WTC11 (cell line): ENCODE measurements at regions not wholly inside any gene's neighbourhood (a gene's known extent, or its start where the extent isn't known, plus 50 kb on each side); places are given as distances from the start of the nearest gene placed in this dataset.

Experiments used
- ATAC-seq: fragments of 200-7000 bp; cut with Tn5 transposase; 2 replicates; pipeline ENCODE4 v1.10.0; 2021; ENCODE audit warnings: mild to moderate bottlenecking, moderate library complexity
- CTCF ChIA-PET: fragments of 300-600 bp; sonication (Branson Sonifier 250); formaldehyde crosslinking; loops from one replicate; lab custom pipeline; 2021; ENCODE audit warnings: antibody characterized with exemption; lab: Charles Lee
- POLR2A ChIA-PET: fragments of 350-600 bp; sonication (Branson Sonifier 250); formaldehyde crosslinking; loops from one replicate; lab custom pipeline; 2021; ENCODE audit warnings: antibody characterized with exemption; lab: Charles Lee
- DNase-seq: peaks from one replicate; pipeline ENCODE4 v3.0.0; 2021; ENCODE audit warnings: low spot score
- H3K27ac Mint-ChIP-seq: 2 replicates; pipeline ENCODE4 v1.8.0; 2021; ENCODE audit warnings: mixed read lengths
- H3K27me3 Mint-ChIP-seq: 2 replicates; pipeline ENCODE4 v1.8.0; 2021; ENCODE audit warnings: low read depth, mild to moderate bottlenecking, moderate library complexity, mixed read lengths
- H3K36me3 Mint-ChIP-seq: 2 replicates; pipeline ENCODE4 v1.8.0; 2021; ENCODE audit warnings: mixed read lengths
- H3K4me1 Mint-ChIP-seq: 2 replicates; pipeline ENCODE4 v1.8.0; 2022; ENCODE audit warnings: mixed read lengths
- H3K4me3 Mint-ChIP-seq: 2 replicates; pipeline ENCODE4 v1.8.0; 2021; ENCODE audit warnings: mild to moderate bottlenecking, moderate library complexity, mixed read lengths
- H3K9me3 Mint-ChIP-seq: 2 replicates; pipeline ENCODE4 v1.8.0; 2021; ENCODE audit warnings: mixed read lengths
- ATF1 ChIP-seq: sonication (generic); formaldehyde crosslinking; IDR thresholded peaks from 2 replicates; pipeline ENCODE4 v1.8.1; 2023; ENCODE audit warnings: mild to moderate bottlenecking, moderate library complexity, missing genetic modification reagents
- ATF3 ChIP-seq: sonication (generic); formaldehyde crosslinking; conservative IDR thresholded peaks from 2 replicates; pipeline ENCODE4 v1.8.1; 2022; ENCODE audit warnings: mild to moderate bottlenecking, missing genetic modification reagents
- GABPB1 ChIP-seq: sonication (generic); formaldehyde crosslinking; IDR thresholded peaks from 2 replicates; pipeline ENCODE4 v1.8.1; 2023; ENCODE audit warnings: mild to moderate bottlenecking, missing genetic modification reagents
- GTF2I ChIP-seq: fragments of 250-450 bp; sonication (Bioruptor Pico); conservative IDR thresholded peaks from 2 replicates; pipeline ENCODE4 v1.4.0; 2021; ENCODE audit warnings: mild to moderate bottlenecking
- IRF2 ChIP-seq: sonication (generic); formaldehyde crosslinking; IDR thresholded peaks from 2 replicates; pipeline ENCODE4 v1.8.0; 2022; ENCODE audit warnings: low read depth, missing genetic modification reagents, borderline replicate concordance
- JAZF1 ChIP-seq: fragments of 250-450 bp; sonication (Bioruptor Pico); IDR thresholded peaks from 2 replicates; pipeline ENCODE4 v1.9.0; 2021; ENCODE audit warnings: moderate library complexity, mild to moderate bottlenecking, inconsistent platforms
- NR2C2 ChIP-seq: sonication (generic); formaldehyde crosslinking; IDR thresholded peaks from 2 replicates; pipeline ENCODE4 v1.8.0; 2022; ENCODE audit warnings: mild to moderate bottlenecking, missing genetic modification reagents
- OVOL2 ChIP-seq: fragments of 250-450 bp; sonication (Bioruptor Pico); IDR thresholded peaks from 2 replicates; pipeline ENCODE4 v1.9.0; 2021; ENCODE audit warnings: mild to moderate bottlenecking, borderline replicate concordance
- PREB ChIP-seq: sonication (generic); formaldehyde crosslinking; IDR thresholded peaks from 2 replicates; pipeline ENCODE4 v1.8.1; 2022; ENCODE audit warnings: mild to moderate bottlenecking, missing genetic modification reagents, moderate library complexity, borderline replicate concordance
- SP1 ChIP-seq: sonication (generic); formaldehyde crosslinking; conservative IDR thresholded peaks from 2 replicates; pipeline ENCODE4 v1.8.1; 2022; ENCODE audit warnings: missing genetic modification reagents
- TEAD4 ChIP-seq: sonication (generic); formaldehyde crosslinking; IDR thresholded peaks from 2 replicates; pipeline ENCODE4 v1.8.0; 2022; ENCODE audit warnings: mild to moderate bottlenecking, missing genetic modification reagents
- ZBTB21 ChIP-seq: sonication (generic); formaldehyde crosslinking; IDR thresholded peaks from 2 replicates; pipeline ENCODE4 v1.8.1; 2023; ENCODE audit warnings: mild to moderate bottlenecking, missing genetic modification reagents, borderline replicate concordance
- ZNF219 ChIP-seq: sonication (generic); formaldehyde crosslinking; IDR thresholded peaks from 2 replicates; pipeline ENCODE4 v1.8.0; 2023; ENCODE audit warnings: missing genetic modification reagents, mild to moderate bottlenecking, borderline replicate concordance
- ZNF416 ChIP-seq: fragments of 250-450 bp; sonication (Bioruptor Pico); IDR thresholded peaks from 2 replicates; pipeline ENCODE4 v1.9.0; 2021; ENCODE audit warnings: mild to moderate bottlenecking, inconsistent platforms
- ZNF423 ChIP-seq: fragments of 250-450 bp; sonication (Bioruptor Pico); IDR thresholded peaks from 2 replicates; pipeline ENCODE4 v2.1.2; 2022; ENCODE audit warnings: mild to moderate bottlenecking, moderate library complexity
- ZNF532 ChIP-seq: fragments of 250-450 bp; sonication (Bioruptor Pico); IDR thresholded peaks from 2 replicates; pipeline ENCODE4 v1.9.0; 2021; ENCODE audit warnings: mild to moderate bottlenecking, borderline replicate concordance
- ZNF671 ChIP-seq: fragments of 250-450 bp; sonication (Bioruptor Pico); IDR thresholded peaks from 2 replicates; pipeline ENCODE4 v1.8.0; 2021; ENCODE audit warnings: mild to moderate bottlenecking
- TF ChIP-seq, protein P1 (sequence below): sonication (generic); formaldehyde crosslinking; IDR thresholded peaks from 2 replicates; pipeline ENCODE4 v1.8.0; 2023; ENCODE audit warnings: mild to moderate bottlenecking, missing genetic modification reagents
- TF ChIP-seq, protein P2 (sequence below): sonication (generic); formaldehyde crosslinking; IDR thresholded peaks from 2 replicates; pipeline ENCODE4 v1.8.1; 2022; ENCODE audit warnings: low read depth, mild to moderate bottlenecking, moderate library complexity, missing genetic modification reagents, borderline replicate concordance

DNA sequence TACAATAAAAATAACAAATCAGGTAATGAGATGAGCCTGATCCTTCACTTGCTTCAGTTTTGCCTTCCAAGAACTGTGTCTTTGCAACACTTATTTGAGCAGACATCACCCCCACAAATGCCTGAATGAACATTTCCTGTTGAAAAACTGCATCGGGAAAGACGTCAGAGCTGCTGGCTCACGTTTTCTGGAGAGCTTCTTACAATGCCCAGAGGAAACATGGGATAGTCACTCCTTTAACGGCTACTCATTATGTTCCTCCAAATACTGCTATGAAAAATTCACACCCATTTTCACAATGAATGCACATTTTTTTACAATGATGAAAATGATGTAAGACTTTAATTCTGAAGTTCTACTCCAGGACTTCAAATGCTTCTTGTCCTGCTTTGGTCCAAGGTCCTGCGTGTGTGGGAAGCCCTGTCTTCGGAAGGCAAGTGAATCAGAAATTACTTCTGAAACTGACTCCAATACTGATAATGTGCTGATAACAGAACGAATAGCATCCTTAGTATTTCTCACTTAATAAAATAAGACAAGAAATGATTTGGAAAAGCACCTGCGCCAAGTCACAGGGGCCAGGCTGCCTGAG is 238.0 kb downstream of the ANKRD60 start:
- Mint-ChIP-seq H3K9me3 (no peaks in the 10 kb centered on the region), H3K36me3 (no peaks in the 10 kb centered on the region), H3K4me1 (no peaks in the 10 kb centered on the region), H3K27me3 (no peaks in the 10 kb centered on the region), H3K4me3 (no peak overlapping the region), H3K27ac (no peak overlapping the region)
- ChIA-PET CTCF (no interaction called here), POLR2A (no interaction called here)
- DNase-seq (no peak), ATAC-seq (no peak)
- TF ChIP-seq TEAD4: no peak
- no peak for TF ChIP-seq ZNF671
- TF ChIP-seq ZNF532 (CRISPR knock-in tag): no peak
- no peak for TF ChIP-seq GABPB1 (CRISPR knock-in tag)
- no peak for TF ChIP-seq JAZF1 (CRISPR knock-in tag)
- no peak for TF ChIP-seq GTF2I (CRISPR knock-in tag)
- no peak for TF ChIP-seq ATF1 (CRISPR knock-in tag)
- TF ChIP-seq ZBTB21 (CRISPR knock-in tag): no peak
- TF ChIP-seq OVOL2 (CRISPR knock-in tag): no peak
- TF ChIP-seq, protein P1, sequence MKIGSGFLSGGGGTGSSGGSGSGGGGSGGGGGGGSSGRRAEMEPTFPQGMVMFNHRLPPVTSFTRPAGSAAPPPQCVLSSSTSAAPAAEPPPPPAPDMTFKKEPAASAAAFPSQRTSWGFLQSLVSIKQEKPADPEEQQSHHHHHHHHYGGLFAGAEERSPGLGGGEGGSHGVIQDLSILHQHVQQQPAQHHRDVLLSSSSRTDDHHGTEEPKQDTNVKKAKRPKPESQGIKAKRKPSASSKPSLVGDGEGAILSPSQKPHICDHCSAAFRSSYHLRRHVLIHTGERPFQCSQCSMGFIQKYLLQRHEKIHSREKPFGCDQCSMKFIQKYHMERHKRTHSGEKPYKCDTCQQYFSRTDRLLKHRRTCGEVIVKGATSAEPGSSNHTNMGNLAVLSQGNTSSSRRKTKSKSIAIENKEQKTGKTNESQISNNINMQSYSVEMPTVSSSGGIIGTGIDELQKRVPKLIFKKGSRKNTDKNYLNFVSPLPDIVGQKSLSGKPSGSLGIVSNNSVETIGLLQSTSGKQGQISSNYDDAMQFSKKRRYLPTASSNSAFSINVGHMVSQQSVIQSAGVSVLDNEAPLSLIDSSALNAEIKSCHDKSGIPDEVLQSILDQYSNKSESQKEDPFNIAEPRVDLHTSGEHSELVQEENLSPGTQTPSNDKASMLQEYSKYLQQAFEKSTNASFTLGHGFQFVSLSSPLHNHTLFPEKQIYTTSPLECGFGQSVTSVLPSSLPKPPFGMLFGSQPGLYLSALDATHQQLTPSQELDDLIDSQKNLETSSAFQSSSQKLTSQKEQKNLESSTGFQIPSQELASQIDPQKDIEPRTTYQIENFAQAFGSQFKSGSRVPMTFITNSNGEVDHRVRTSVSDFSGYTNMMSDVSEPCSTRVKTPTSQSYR (CRISPR knock-in tag): no peak
- no peak for TF ChIP-seq ATF3
- TF ChIP-seq, protein P2, sequence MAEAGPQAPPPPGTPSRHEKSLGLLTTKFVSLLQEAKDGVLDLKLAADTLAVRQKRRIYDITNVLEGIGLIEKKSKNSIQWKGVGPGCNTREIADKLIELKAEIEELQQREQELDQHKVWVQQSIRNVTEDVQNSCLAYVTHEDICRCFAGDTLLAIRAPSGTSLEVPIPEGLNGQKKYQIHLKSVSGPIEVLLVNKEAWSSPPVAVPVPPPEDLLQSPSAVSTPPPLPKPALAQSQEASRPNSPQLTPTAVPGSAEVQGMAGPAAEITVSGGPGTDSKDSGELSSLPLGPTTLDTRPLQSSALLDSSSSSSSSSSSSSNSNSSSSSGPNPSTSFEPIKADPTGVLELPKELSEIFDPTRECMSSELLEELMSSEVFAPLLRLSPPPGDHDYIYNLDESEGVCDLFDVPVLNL (CRISPR knock-in tag): no peak
- no peak for TF ChIP-seq ZNF416 (CRISPR knock-in tag)
- no peak for TF ChIP-seq PREB (CRISPR knock-in tag)
- no peak for TF ChIP-seq SP1 (CRISPR knock-in tag)
- TF ChIP-seq IRF2 (CRISPR knock-in tag): no peak
- no peak for TF ChIP-seq NR2C2 (CRISPR knock-in tag)
- TF ChIP-seq ZNF219 (CRISPR knock-in tag): no peak
- no peak for TF ChIP-seq ZNF423
